HFF-Myc (cell line): ENCODE measurements at regions not wholly inside any gene's neighbourhood (a gene's known extent, or its start where the extent isn't known, plus 50 kb on each side); places are given as distances from the start of the nearest gene placed in this dataset.
A peak's percentile ranks its signal among the peaks of the same experiment; 100 is the strongest.
"Not testable (repeated sequence)": the region's sequence is repeated elsewhere in the genome, so short reads cannot be mapped to it uniquely, and the experiment has no call there.

Experiments
- DNase-seq: peaks from one replicate; pipeline ENCODE4 v3.0.0-alpha.2; 2011; ENCODE audit warnings: low read depth; ENCODE audit errors: extremely low read depth
- H3K4me3 ChIP-seq: replicated peaks from 2 replicates; pipeline ENCODE4 v1.5.1; 2011; ENCODE audit warnings: low read depth, mild to moderate bottlenecking, control low read depth, low read length
- TF ChIP-seq, protein P1 (sequence below): IDR thresholded peaks from 2 replicates; pipeline ENCODE4 v1.5.1; 2012; ENCODE audit warnings: mild to moderate bottlenecking, low read depth, low read length, control low read depth; ENCODE audit errors: missing control alignments

DNA sequence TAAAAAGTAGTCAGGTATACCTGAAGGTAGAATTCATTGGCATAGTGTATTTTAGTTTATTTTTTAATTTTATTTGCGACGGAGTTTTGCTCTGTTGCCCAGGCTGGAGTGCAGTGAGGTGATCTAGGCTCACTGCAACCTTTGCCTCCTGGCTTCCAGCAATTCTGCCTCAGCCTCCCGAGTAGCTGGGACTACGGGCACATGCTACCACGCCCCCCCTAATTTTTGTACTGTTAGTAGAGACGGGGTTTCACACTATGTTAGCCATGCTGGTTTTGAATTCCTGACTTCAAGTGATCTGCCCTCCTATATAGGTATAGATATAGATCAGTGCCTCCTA is 102.8 kb upstream of the PRSS16 start:
- DNase-seq, result no peak
- peak overlapping the region; percentile 58 for H3K4me3 ChIP-seq
- TF ChIP-seq, protein P1, sequence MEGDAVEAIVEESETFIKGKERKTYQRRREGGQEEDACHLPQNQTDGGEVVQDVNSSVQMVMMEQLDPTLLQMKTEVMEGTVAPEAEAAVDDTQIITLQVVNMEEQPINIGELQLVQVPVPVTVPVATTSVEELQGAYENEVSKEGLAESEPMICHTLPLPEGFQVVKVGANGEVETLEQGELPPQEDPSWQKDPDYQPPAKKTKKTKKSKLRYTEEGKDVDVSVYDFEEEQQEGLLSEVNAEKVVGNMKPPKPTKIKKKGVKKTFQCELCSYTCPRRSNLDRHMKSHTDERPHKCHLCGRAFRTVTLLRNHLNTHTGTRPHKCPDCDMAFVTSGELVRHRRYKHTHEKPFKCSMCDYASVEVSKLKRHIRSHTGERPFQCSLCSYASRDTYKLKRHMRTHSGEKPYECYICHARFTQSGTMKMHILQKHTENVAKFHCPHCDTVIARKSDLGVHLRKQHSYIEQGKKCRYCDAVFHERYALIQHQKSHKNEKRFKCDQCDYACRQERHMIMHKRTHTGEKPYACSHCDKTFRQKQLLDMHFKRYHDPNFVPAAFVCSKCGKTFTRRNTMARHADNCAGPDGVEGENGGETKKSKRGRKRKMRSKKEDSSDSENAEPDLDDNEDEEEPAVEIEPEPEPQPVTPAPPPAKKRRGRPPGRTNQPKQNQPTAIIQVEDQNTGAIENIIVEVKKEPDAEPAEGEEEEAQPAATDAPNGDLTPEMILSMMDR, result no peak

- peak overlapping the region; percentile 58 for H3K4me3 ChIP-seq
- TF ChIP-seq, protein P1, result no peak
- peak; percentile 91 for DNase-seq
Measured at GRCh38 chr6:27145731-27146455, 101.6 kb upstream of the PRSS16 start.

DNA sequence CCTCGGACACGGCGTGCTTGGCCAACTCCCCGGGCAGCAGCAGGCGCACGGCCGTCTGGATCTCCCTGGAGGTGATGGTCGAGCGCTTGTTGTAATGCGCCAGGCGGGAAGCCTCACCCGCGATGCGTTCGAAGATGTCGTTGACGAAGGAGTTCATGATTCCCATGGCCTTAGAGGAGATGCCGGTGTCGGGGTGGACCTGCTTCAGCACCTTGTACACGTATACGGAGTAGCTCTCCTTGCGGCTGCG is 101.1 kb upstream of the PRSS16 start:
- peak overlapping the region; percentile 58 for H3K4me3 ChIP-seq
- DNase-seq, result not testable (repeated sequence)

GRCh38 chr6:27146706-27147505 is 100.6 kb upstream of the PRSS16 start:
- TF ChIP-seq, protein P1, result no peak
- DNase-seq, result peak; percentile 100
- H3K4me3 ChIP-seq, result peak overlapping the region; percentile 58

DNA sequence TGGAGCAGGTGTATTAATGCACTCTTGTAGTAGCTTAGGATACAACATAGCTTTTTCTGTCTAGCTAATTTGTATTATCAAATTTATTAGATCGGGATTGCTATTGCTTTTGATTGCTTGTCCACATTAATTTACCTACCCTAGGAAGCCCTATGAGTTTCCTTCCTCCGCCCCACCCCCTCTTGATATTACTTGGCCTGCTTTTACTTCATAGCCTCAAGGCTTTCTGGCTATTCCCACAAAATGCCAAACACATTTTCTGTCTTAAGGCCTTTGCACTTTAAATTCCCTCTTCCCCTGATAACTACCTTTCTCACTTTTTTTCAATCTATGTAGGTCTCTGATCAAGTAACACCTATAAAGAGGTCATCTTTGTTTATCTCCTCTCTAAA is 99.1 kb upstream of the PRSS16 start:
- no peak overlapping the region; the same call in 1 of the 2 replicates for H3K4me3 ChIP-seq
- TF ChIP-seq, protein P1, result no peak
- DNase-seq, result no peak

GRCh38 chr6:27149150-27149549 is 98.4 kb upstream of the PRSS16 start:
- no peak overlapping the region for H3K4me3 ChIP-seq
- DNase-seq, result no peak

DNA sequence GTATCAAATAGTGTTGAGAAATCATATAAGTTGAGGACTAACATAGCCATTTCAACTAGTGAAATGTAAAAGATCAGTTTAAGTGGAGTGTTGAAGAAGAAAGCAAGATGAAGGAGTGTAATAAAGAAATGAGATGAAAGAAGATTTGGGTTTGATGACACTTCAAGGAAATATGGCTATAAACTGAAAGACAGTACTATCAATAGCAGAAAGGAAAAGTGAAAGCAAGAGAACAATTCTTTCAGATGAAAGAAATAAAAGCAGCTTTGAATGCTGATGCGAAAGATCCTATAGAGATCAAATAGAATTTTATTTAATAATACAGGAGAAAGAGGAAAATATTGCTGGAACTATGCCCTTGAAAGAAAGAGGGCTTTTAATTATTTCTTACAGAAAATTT is 92.8 kb upstream of the PRSS16 start:
- no peak for DNase-seq
- no peak overlapping the region for H3K4me3 ChIP-seq
- TF ChIP-seq, protein P1, result no peak

More at GRCh38 chr6:27149150-27149549, 98.4 kb upstream of the PRSS16 start:
- TF ChIP-seq, protein P1, result no peak
